GM10248 (cell line): ENCODE measurements at regions not wholly inside any gene's neighbourhood (a gene's known extent, or its start where the extent isn't known, plus 50 kb on each side); places are given as distances from the start of the nearest gene placed in this dataset.

Source experiments
- CTCF ChIA-PET: fragments of 300-600 bp; sonication (Branson Sonifier 250); formaldehyde crosslinking; extraction: SDS; loops from one replicate; lab custom pipeline; 2021; ENCODE audit warnings: antibody characterized with exemption; lab: Yijun Ruan, JAX
- POLR2A ChIA-PET: fragments of 350-650 bp; sonication (Branson Sonifier 250); formaldehyde crosslinking; extraction: SDS; loops from one replicate; lab custom pipeline; 2020; ENCODE audit warnings: antibody characterized with exemption; lab: Yijun Ruan, JAX
- DNase-seq: peaks from one replicate; pipeline ENCODE4 v3.0.0; 2012; ENCODE audit errors: extremely low spot score
- CTCF ChIP-seq: IDR thresholded peaks from 2 replicates; pipeline ENCODE4 v1.5.1; 2012; ENCODE audit warnings: mild to moderate bottlenecking, low read depth; ENCODE audit errors: extremely low read depth, missing control alignments, control extremely low read depth

DNA sequence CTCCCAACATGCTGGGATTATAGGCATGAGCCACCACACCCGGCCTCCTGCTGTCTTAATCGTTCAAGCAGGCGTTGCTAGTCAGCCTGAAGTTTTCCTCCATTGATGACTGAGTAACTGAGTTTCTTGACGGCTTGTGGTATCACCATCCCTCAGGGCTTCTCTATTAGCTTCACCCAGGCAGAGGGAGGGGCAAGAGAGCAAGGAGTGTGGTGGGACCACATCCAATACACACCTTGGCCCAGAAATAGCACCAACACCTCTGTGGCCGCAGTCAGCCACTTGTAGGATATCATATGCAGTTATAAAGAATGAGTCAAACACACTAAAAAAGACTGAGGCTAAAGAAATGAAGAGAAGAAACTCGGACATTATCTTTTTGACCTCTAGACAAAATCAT lies 1009.4 kb upstream of the CELF4 start:
- ChIA-PET POLR2A (no interaction called here), CTCF (interaction anchor here (2.9 kb wide), 1 partner anchor 30 kb away, joined by 8 read pairs; no protein-coding TSS in a partner anchor)
- DNase-seq: no peak
- no peak for TF ChIP-seq CTCF

GRCh38 chr18:38572554-38573111 lies 1007.0 kb upstream of the CELF4 start:
- DNase-seq: no peak
- ChIA-PET POLR2A (no interaction called here), CTCF (interaction anchor here (0.9 to 2.9 kb wide), 6 partner anchors 10 to 28 kb away, joined by 3 to 8 read pairs (median 4); no protein-coding TSS in a partner anchor)
- no peak for TF ChIP-seq CTCF

DNA sequence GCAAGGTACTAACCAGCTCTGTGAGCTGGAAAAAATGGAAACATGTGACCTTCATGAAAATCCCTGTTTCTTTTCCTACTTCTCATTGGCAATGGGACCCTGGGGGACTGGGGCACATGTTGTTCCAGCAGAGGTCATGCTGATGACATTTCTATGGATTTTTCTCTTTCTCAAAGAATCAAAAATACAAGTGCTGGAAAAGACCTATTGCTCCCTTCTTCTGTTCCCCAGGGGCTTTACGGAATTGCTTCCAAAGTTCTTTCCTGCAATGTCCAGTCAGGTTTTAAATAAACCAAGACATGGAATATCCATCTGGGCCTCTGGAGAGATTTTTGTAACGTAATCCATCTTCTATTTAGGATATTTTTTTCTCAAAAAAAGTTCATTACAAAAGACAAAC lies 1006.1 kb upstream of the CELF4 start:
- no peak for DNase-seq
- ChIA-PET CTCF (no interaction called here), POLR2A (no interaction called here)
- TF ChIP-seq CTCF: no peak

GRCh38 chr18:38565513-38565912 lies 999.9 kb upstream of the CELF4 start:
- TF ChIP-seq CTCF: no peak
- ChIA-PET CTCF (no interaction called here), POLR2A (no interaction called here)
- no peak for DNase-seq

DNA sequence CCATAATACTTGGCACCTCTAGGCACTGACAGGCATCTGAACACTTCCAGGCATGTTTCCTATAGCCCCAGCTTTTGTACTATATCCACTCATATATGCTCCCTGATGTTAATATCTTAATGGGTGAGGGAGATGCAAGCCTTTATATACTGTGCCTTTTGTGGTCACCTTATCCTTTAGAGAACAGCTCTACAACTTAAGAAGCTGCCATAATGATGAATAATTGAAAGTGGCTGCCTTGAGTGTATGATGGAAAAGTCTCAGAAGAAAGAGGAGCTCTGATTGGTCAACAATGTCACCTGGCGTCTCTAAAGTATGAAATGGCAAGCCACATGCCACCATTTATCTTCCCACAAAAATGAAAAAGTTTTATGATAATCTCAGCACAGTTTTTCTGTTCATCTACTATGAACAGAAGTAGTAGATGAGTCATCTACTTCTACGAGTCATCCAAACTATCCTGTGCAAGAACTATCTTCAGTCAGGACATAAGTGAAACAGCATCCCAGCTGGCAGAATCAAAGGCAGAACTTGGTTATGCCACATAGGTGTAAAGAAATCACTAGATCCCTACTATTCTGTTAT lies 997.9 kb upstream of the CELF4 start:
- ChIA-PET CTCF (interaction anchor here (0.7 to 2.8 kb wide), 3 partner anchors 9 to 17 kb away, joined by 3 to 10 read pairs (median 4); no protein-coding TSS in a partner anchor), POLR2A (no interaction called here)
- no peak for TF ChIP-seq CTCF
- DNase-seq: no peak

DNA sequence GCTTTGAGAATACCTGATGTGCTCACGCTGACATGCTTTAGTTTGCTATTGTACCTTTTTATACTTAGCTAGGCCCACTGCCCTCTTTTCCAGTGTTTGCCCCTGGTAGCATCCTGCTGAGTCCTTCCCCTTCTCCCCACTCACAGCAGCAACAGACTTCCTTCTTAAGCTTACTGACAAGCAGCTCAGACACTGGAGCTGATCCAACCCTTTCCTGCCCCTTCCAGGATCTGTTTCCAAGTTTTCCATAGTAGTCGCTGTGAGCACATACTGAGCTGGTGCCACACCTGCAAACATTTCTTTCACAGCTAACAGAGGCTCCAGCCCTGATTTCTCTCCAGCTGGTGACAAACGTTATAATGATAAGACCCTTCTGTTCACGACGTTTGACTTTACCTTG lies 991.4 kb upstream of the CELF4 start:
- no peak for DNase-seq
- CTCF ChIA-PET: interaction anchor here (1.4 to 1.7 kb wide), 2 partner anchors 12 to 16 kb away, joined by 3 to 6 read pairs; no protein-coding TSS in a partner anchor
- POLR2A ChIA-PET: no interaction called here
- no peak for TF ChIP-seq CTCF
